Mesenchymal stem cell (in vitro differentiated cells and primary cell): ENCODE measurements at regions not wholly inside any gene's neighbourhood (a gene's known extent, or its start where the extent isn't known, plus 50 kb on each side); places are given as distances from the start of the nearest gene placed in this dataset.
"Not testable (repeated sequence)": the region's sequence is repeated elsewhere in the genome, so short reads cannot be mapped to it uniquely, and the experiment has no call there.

Source experiments
- DNase-seq: peaks from one replicate; pipeline ENCODE4 v3.0.0-alpha.2; 2013
- H2AFZ ChIP-seq: one replicate; pipeline ENCODE4 v1.6.1; 2013; ENCODE audit warnings: low read depth, mild to moderate bottlenecking, control low read depth, inconsistent platforms, low read length, moderate library complexity
- H2AK5ac ChIP-seq: 2 replicates; pipeline ENCODE4 v1.6.1; 2013; ENCODE audit warnings: low read length, moderate library complexity, mild to moderate bottlenecking, inconsistent platforms; ENCODE audit not compliant: severe bottlenecking
- H2BK120ac ChIP-seq: one replicate; pipeline ENCODE4 v1.6.1; 2013; ENCODE audit warnings: low read depth, mild to moderate bottlenecking, inconsistent platforms, low read length, moderate library complexity
- H2BK12ac ChIP-seq, 2 experiments: one replicate each; pipeline ENCODE4 v1.6.1; 2013; ENCODE audit warnings: inconsistent platforms in 2 of 2, low read length in 2 of 2, mild to moderate bottlenecking in 2 of 2, moderate library complexity in 2 of 2, control low read depth in 1 of 2
- H2BK15ac ChIP-seq: one replicate; pipeline ENCODE4 v1.6.1; 2013; ENCODE audit warnings: mild to moderate bottlenecking, low read depth, inconsistent platforms; ENCODE audit not compliant: poor library complexity, severe bottlenecking
- H2BK5ac ChIP-seq: 2 replicates; pipeline ENCODE4 v1.6.1; 2013; ENCODE audit warnings: low read depth, mild to moderate bottlenecking, low read length, control low read depth, inconsistent platforms; ENCODE audit not compliant: poor library complexity, severe bottlenecking
- H3K14ac ChIP-seq, 2 experiments: one replicate each; pipeline ENCODE4 v1.6.1; 2013; ENCODE audit warnings: inconsistent platforms in 2 of 2, low read length in 2 of 2, control low read depth in 1 of 2, mild to moderate bottlenecking in 1 of 2, moderate library complexity in 1 of 2
- H3K18ac ChIP-seq, 2 experiments: one replicate each; pipeline ENCODE4 v1.6.1; 2013; ENCODE audit warnings: inconsistent platforms in 2 of 2, low read length in 2 of 2, control low read depth in 1 of 2, low read depth in 1 of 2, mild to moderate bottlenecking in 1 of 2
- H3K23ac ChIP-seq, 2 experiments: one replicate each; pipeline ENCODE4 v1.6.1; 2013; ENCODE audit warnings: inconsistent platforms in 2 of 2, low read length in 2 of 2, mild to moderate bottlenecking in 2 of 2, moderate library complexity in 2 of 2, control low read depth in 1 of 2
- H3K27ac ChIP-seq: 2 replicates; pipeline ENCODE4 v1.5.1; 2013; ENCODE audit warnings: mild to moderate bottlenecking, moderate library complexity, low read length, control low read depth, inconsistent platforms; ENCODE audit not compliant: poor library complexity, severe bottlenecking
- H3K27me3 ChIP-seq, 2 experiments: 2 replicates each; pipeline versions ENCODE4 v1.6.1 to v1.7.0; 2013; ENCODE audit warnings: low read length in 2 of 2, mild to moderate bottlenecking in 2 of 2, moderate library complexity in 2 of 2, control low read depth in 1 of 2, inconsistent platforms in 1 of 2; ENCODE audit not compliant: control insufficient read depth in 1 of 2, insufficient read depth in 1 of 2
- H3K36me3 ChIP-seq, 2 experiments: 2 replicates each; pipeline versions ENCODE4 v1.6.1 to v1.7.0; 2013; ENCODE audit warnings: low read length in 2 of 2, control low read depth in 1 of 2, inconsistent platforms in 1 of 2, low read depth in 1 of 2, mild to moderate bottlenecking in 1 of 2; ENCODE audit not compliant: insufficient read depth in 2 of 2, control insufficient read depth in 1 of 2
- H3K4ac ChIP-seq, 2 experiments: one replicate each; pipeline ENCODE4 v1.6.1; 2013; ENCODE audit warnings: inconsistent platforms in 2 of 2, low read length in 2 of 2, mild to moderate bottlenecking in 2 of 2, moderate library complexity in 2 of 2, control low read depth in 1 of 2, low read depth in 1 of 2
- H3K4me1 ChIP-seq: 2 replicates; pipeline ENCODE4 v1.6.1; 2013; ENCODE audit warnings: low read depth, low read length, control low read depth; ENCODE audit not compliant: control insufficient read depth, insufficient read depth
- H3K4me2 ChIP-seq: 2 replicates; pipeline ENCODE4 v1.6.1; 2013; ENCODE audit warnings: low read length, mild to moderate bottlenecking, inconsistent platforms; ENCODE audit not compliant: poor library complexity, severe bottlenecking
- H3K4me3 ChIP-seq, 2 experiments: 2 replicates each; pipeline versions ENCODE4 v1.5.1 to v1.7.0; 2013; ENCODE audit warnings: low read length in 2 of 2, mild to moderate bottlenecking in 2 of 2, control low read depth in 1 of 2, low read depth in 1 of 2; ENCODE audit not compliant: insufficient read depth in 1 of 2
- H3K79me1 ChIP-seq: replicated peaks from 2 replicates; pipeline ENCODE4 v1.6.1; 2013; ENCODE audit warnings: mild to moderate bottlenecking, control low read depth, low read length, inconsistent platforms; ENCODE audit not compliant: poor library complexity, severe bottlenecking
- H3K9ac ChIP-seq: 2 replicates; pipeline ENCODE4 v1.7.0; 2013; ENCODE audit warnings: mild to moderate bottlenecking, low read length, moderate library complexity
- H3K9me3 ChIP-seq: 2 replicates; pipeline ENCODE4 v1.7.0; 2013; ENCODE audit warnings: mild to moderate bottlenecking, low read length; ENCODE audit not compliant: control insufficient read depth
- H4K8ac ChIP-seq: one replicate; pipeline ENCODE4 v1.6.1; 2013; ENCODE audit warnings: inconsistent platforms, mild to moderate bottlenecking, low read length, moderate library complexity
- H4K91ac ChIP-seq: one replicate; pipeline ENCODE4 v1.6.1; 2013; ENCODE audit warnings: mild to moderate bottlenecking, low read length, inconsistent platforms
- WGBS: methylation state at CpG from one replicate; pipeline ENCODE4 v1.1.7; 2013; ENCODE audit warnings: mixed read lengths; 5-methylcytosine and 5-hydroxymethylcytosine counted together

DNA sequence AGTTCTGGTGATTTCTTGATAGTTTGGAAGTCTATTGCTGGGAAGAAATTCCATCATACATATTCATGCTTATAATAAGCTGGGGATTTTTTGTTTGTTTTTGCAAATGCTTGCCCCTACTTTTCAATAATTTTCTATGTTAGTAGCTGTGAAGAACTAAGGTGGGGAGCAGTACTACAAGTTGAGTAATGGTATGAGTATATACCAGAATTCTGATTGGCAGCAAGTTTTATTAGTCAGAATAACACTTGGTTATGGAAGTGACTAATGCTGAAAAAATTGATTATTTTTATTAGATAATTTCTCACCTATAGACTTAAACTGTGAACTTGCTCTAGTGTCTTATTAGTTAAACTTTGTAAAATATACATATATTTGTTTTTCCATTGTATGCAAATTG lies 462.8 kb upstream of the EPHA6 start:
- H4K91ac ChIP-seq, H3K79me1 ChIP-seq, DNase-seq, H2AFZ ChIP-seq, H3K9ac ChIP-seq, H2BK15ac ChIP-seq, H3K27ac ChIP-seq, H2BK5ac ChIP-seq, H3K4me1 ChIP-seq, H3K23ac ChIP-seq, H3K36me3 ChIP-seq, H3K18ac ChIP-seq, H3K9me3 ChIP-seq, H3K4ac ChIP-seq, H3K4me3 ChIP-seq, H4K8ac ChIP-seq, H3K14ac ChIP-seq, H2AK5ac ChIP-seq, H2BK12ac ChIP-seq, H2BK120ac ChIP-seq, H3K4me2 ChIP-seq, H3K27me3 ChIP-seq: not testable (repeated sequence)

DNA sequence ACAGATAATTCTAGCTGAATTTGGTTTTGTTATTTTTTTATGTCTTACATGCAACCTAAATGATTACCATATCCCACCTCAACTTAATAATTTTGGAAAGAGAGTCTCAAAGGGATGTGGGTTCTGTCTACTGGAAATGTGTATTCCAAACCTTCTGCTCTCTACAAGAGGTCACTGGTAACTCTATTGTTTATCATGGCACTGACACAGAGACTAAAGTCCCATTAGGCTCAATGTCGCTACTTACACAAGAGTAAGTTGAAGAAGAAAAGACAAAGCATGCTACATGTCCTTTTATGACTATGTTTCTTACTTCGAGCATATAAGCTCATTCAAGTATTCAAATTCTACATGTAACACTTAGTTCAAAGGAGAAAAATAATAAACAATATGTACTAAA lies 460.3 kb upstream of the EPHA6 start:
- H3K79me1 ChIP-seq, result no peaks in the 10 kb centered on the region
- no peaks in the 10 kb centered on the region for H3K4me1 ChIP-seq
- no peaks in the 10 kb centered on the region for H3K27me3 ChIP-seq
- H3K4me2 ChIP-seq, result no peak overlapping the region
- H2AK5ac ChIP-seq, result no peak overlapping the region
- no peak overlapping the region for H2BK120ac ChIP-seq
- no peak overlapping the region for H3K23ac ChIP-seq
- H3K27ac ChIP-seq, result no peak overlapping the region
- peaks cover 4% of the 10 kb centered on the region for H3K9me3 ChIP-seq
- no peaks in the 10 kb centered on the region for H3K36me3 ChIP-seq
- no peak overlapping the region for H2BK12ac ChIP-seq
- H3K4me3 ChIP-seq, result no peak overlapping the region
- H2AFZ ChIP-seq, result no peak overlapping the region
- no peak overlapping the region for H3K9ac ChIP-seq
- H3K14ac ChIP-seq, result no peak overlapping the region
- no peak for DNase-seq
- H4K8ac ChIP-seq, result no peak overlapping the region
- no peak overlapping the region for H3K18ac ChIP-seq
- H4K91ac ChIP-seq, result no peak overlapping the region
- H2BK15ac ChIP-seq, result no peak overlapping the region
- 29% methylated on average over 1 of the region's 2 CpGs for WGBS
- no peak overlapping the region for H2BK5ac ChIP-seq
- no peak overlapping the region for H3K4ac ChIP-seq

DNA sequence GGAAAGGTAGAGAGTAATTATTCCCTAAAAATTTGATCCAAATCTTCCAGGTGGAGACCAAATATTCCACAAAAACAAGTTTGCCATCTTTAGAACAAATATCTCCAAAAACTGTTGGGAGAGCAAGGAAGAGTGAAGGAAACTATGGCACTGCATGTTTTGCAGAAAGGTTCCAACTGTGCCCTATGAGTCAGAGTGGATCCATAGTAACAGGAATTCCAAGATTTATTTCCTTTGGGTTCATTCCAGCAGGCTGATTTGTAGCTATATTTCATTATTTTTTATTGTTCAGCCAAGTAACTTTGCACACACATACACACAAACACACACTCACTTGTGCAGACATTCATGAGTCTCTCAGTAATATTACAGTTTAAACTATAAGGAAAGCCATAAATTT lies 459.7 kb upstream of the EPHA6 start:
- H3K9ac ChIP-seq, result no peak overlapping the region
- no peaks in the 10 kb centered on the region for H3K79me1 ChIP-seq
- no peak overlapping the region for H3K4me3 ChIP-seq
- no peaks in the 10 kb centered on the region for H3K27me3 ChIP-seq
- no peak overlapping the region for H2AFZ ChIP-seq
- no peak overlapping the region for H2AK5ac ChIP-seq
- H2BK120ac ChIP-seq, result no peak overlapping the region
- no peak overlapping the region for H2BK12ac ChIP-seq
- H3K4me1 ChIP-seq, result no peaks in the 10 kb centered on the region
- peaks cover 6% of the 10 kb centered on the region for H3K9me3 ChIP-seq
- no peak overlapping the region for H2BK15ac ChIP-seq
- H3K4ac ChIP-seq, result no peak overlapping the region
- H3K23ac ChIP-seq, result no peak overlapping the region
- H4K91ac ChIP-seq, result no peak overlapping the region
- no peaks in the 10 kb centered on the region for H3K36me3 ChIP-seq
- no peak overlapping the region for H3K27ac ChIP-seq
- no peak overlapping the region for H2BK5ac ChIP-seq
- no peak overlapping the region for H3K14ac ChIP-seq
- H3K18ac ChIP-seq, result no peak overlapping the region
- H4K8ac ChIP-seq, result no peak overlapping the region
- H3K4me2 ChIP-seq, result no peak overlapping the region
- no peak for DNase-seq

DNA sequence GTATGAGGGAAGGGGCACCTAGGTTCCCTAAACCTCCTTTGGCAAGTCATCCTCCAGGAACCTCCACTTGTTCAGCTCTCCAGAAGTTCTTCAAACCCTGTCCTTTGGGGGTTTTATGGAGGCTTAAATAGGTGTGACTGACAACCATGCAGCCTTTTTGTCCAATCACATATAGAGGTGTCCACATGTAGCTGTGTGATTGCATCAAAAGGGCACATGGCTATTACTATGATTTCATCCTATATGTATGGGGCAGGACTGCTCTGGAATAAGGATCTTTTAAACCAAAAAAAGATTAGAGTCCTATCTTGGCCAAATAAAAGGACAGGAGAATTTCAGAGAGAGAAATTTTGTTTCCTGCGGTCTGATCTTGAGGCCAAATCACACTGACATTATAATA lies 453.2 kb upstream of the EPHA6 start:
- WGBS, result 100% methylated on average over 1 of the region's 1 CpG
- no peak overlapping the region for H2AFZ ChIP-seq
- H3K9me3 ChIP-seq, result peaks cover 5% of the 10 kb centered on the region
- H2AK5ac ChIP-seq, result no peak overlapping the region
- no peak overlapping the region for H3K4ac ChIP-seq
- H2BK5ac ChIP-seq, result no peak overlapping the region
- H3K79me1 ChIP-seq, result no peaks in the 10 kb centered on the region
- no peak overlapping the region for H3K9ac ChIP-seq
- H3K4me3 ChIP-seq, result no peak overlapping the region
- no peaks in the 10 kb centered on the region for H3K36me3 ChIP-seq
- no peak for DNase-seq
- no peak overlapping the region for H2BK15ac ChIP-seq
- H3K14ac ChIP-seq, result no peak overlapping the region
- no peak overlapping the region for H4K91ac ChIP-seq
- H3K4me1 ChIP-seq, result no peaks in the 10 kb centered on the region
- no peak overlapping the region for H2BK12ac ChIP-seq
- H3K4me2 ChIP-seq, result no peak overlapping the region
- H4K8ac ChIP-seq, result no peak overlapping the region
- no peaks in the 10 kb centered on the region for H3K27me3 ChIP-seq
- H3K27ac ChIP-seq, result no peak overlapping the region
- no peak overlapping the region for H2BK120ac ChIP-seq
- no peak overlapping the region for H3K23ac ChIP-seq
- no peak overlapping the region for H3K18ac ChIP-seq
